Upper lobe of left lung (tissue), 4 donors: ENCODE measurements at regions not wholly inside any gene's neighbourhood (a gene's known extent, or its start where the extent isn't known, plus 50 kb on each side); places are given as distances from the start of the nearest gene placed in this dataset.
"Not testable (repeated sequence)": the region's sequence is repeated elsewhere in the genome, so short reads cannot be mapped to it uniquely, and the experiment has no call there.

Experiments
- POLR2A ChIP-seq, 4 donors: fragments of 450-650 bp; IDR thresholded peaks; one replicate each; pipeline ENCODE4 v1.5.1; 2016 to 2017; ENCODE audit warnings: antibody characterized with exemption in 4 of 4, mild to moderate bottlenecking in 2 of 4
- TF ChIP-seq, protein P1 (sequence below), 6 experiments: fragments of 450-650 bp in 4 of 6; fragments of 200-600 bp in 2 of 6; sonication (generic) in 2 of 6; IDR thresholded peaks; one replicate each; pipeline ENCODE4 v1.5.1; 2016 to 2019; ENCODE audit warnings: antibody characterized with exemption in 6 of 6

DNA sequence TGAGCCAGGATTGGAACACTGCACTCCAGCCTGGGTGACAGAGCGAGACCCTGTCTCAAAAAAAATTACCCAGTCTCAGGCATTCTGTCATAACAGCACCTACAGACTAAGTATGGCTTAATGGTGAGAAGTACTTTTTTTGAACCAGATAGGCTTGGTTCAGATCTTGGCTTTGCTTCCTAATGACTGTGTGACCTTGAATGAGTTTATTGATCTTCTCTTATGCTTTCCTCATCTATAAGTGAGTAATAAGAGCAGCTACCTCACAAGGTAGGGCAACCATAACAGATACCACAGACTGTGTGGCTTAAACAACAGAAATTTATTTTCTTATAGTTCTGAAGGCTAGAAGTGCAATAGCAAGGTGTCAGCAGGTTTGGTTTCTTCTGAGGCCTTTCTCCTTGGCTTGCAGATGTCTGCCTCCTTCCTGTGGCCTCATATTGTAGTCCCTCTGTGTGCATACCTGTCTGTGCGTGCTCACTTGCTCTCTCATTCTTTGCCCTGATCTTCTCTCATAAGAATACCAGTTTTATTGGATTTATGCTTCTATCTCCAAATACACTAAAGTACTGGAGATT is 87.7 kb downstream of the METTL2B start:
- not testable (repeated sequence) for TF ChIP-seq POLR2A (IDR thresholded peaks at IDR 0.05)
- TF ChIP-seq, protein P1, sequence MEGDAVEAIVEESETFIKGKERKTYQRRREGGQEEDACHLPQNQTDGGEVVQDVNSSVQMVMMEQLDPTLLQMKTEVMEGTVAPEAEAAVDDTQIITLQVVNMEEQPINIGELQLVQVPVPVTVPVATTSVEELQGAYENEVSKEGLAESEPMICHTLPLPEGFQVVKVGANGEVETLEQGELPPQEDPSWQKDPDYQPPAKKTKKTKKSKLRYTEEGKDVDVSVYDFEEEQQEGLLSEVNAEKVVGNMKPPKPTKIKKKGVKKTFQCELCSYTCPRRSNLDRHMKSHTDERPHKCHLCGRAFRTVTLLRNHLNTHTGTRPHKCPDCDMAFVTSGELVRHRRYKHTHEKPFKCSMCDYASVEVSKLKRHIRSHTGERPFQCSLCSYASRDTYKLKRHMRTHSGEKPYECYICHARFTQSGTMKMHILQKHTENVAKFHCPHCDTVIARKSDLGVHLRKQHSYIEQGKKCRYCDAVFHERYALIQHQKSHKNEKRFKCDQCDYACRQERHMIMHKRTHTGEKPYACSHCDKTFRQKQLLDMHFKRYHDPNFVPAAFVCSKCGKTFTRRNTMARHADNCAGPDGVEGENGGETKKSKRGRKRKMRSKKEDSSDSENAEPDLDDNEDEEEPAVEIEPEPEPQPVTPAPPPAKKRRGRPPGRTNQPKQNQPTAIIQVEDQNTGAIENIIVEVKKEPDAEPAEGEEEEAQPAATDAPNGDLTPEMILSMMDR (IDR thresholded peaks at IDR 0.05), result not testable (repeated sequence)
